Left hindlimb (tissue), 1 donor: ENCODE measurements at regions not wholly inside any gene's neighbourhood (a gene's known extent, or its start where the extent isn't known, plus 50 kb on each side); places are given as distances from the start of the nearest gene placed in this dataset.
"Not testable (repeated sequence)": the region's sequence is repeated elsewhere in the genome, so short reads cannot be mapped to it uniquely, and the experiment has no call there.

Experiments
- DNase-seq: peaks from one replicate; pipeline ENCODE4 v3.0.0-alpha.2; 2018

GRCh38 chrX:90575155-90575554 is 653.4 kb downstream of the TGIF2LX start:
- DNase-seq = not testable (repeated sequence)

DNA sequence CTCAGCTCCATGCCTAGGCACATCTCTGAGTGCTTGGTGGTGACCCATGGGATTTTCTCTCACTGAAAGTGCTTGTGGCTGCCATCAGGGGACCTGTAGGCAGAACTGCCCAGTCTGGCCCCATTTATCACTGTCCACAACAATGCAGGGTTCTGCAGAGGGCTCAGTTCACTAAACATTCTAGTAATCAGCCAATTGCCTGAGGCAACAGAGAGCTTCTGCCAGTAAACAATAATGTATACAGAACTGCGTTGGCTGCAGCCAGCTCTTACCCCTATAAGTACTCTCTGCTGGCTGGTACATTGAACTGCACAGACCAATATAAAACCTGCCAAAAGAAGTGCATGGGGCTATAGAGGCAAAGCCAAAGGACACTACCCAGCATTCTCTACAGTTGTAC is 680.2 kb downstream of the TGIF2LX start:
- not testable (repeated sequence) for DNase-seq

DNA sequence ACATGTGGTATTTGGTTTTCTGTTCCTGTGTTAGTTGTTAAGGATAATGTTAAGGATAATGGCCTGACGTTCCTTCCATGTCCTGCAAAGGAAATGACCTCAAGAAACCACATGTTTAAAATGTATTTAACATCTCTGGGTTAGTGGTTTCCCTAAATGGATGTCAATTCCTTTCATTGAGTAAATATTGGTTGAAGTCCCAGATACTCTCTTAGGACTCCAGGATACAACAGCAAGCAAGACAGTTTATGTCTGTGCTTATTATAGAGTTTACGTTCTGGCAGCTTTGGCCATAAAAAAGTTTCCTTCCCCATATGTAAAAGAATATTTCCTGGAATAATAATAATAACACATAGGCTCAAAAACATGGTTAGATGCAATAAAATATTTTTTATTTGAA is 684.0 kb downstream of the TGIF2LX start:
- not testable (repeated sequence) for DNase-seq

GRCh38 chrX:90617710-90618325 is 696.1 kb downstream of the TGIF2LX start:
- peak; percentile 8 for DNase-seq

DNA sequence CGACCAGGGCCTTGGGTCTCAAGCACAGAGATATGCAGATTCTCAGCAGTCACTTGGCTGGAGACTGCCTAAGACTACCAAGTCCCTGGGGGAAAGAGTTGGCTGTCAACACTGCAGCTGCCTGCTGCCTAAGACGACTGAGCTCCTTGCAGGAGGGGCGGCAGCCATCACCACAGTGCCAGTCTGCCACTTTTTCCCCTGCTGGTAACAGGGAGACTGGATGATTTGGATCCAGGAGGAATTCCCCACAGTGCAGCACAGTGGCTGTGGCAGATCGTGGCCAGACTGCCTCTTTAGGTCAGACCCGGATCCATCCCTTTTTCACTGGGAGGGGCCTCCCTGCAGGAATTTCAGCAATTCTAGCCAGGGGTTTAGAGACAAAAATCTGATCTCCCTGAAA is 743.5 kb downstream of the TGIF2LX start:
- not testable (repeated sequence) for DNase-seq

DNA sequence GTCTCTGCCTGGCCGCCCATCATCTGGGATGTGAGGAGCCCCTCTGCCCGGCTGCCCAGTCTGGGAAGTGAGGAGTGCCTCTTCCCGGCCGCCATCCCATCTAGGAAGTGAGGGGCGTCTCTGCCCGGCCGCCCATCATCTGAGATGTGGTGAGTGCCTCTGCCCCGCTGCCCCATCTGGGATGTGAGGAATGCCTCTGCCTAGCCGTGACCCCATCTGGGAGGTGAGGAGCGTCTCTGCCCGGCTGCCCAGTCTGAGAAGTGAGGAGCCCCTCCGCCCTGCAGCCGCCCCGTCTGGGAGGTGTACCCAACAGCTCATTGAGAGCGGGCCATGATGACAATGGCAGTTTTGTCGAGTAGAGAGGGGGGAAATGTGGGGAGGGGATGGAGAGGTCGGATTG is 721.1 kb upstream of the PABPC5 start:
- DNase-seq = not testable (repeated sequence)

DNA sequence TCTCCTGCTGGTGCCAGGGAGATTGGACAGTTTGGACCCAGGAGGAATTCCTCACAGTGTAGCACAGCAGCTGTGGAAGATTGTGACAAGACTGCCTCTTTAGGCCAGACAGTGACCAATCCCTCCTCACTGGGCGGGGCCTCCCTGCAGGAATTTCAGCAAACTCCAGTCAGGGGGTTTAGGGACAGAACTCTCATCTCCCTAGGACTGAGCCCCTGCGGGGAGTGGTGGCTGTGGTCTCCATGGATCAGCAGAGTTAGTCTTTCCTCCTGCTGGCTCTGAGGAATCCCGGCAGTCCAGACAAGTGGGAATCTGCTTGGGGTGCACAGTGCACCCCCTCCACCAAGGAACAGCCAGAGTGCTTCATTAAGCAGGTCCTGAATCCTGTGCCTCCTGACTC is 697.1 kb upstream of the PABPC5 start:
- DNase-seq = not testable (repeated sequence)

DNA sequence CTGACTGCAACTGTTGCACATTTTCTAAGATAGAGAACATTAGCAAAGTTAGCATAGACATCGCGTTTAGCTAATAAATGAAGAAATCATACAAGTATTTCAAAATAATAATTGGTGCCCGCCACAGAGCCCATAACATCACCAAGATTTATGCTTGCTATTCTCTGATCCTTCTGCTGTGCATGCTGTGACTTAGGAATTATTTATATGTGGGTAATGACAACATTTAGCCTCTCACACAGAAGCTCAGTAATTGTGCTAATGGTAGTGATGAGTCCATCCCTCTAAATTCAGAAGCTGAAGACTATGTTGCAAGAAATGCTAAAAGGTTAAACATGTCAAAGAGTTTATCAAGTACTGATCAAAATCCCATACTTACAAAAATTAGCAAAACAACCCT is 677.0 kb upstream of the PABPC5 start:
- not testable (repeated sequence) for DNase-seq

- DNase-seq = peak; percentile 4
Measured at GRCh38 chrX:90765482-90765881, 669.2 kb upstream of the PABPC5 start.

GRCh38 chrX:90780286-90780789 is 654.3 kb upstream of the PABPC5 start:
- DNase-seq = not testable (repeated sequence)
